ENCODE measurements at regions not wholly inside any gene's neighbourhood (a gene's known extent, or its start where the extent isn't known, plus 50 kb on each side); places are given as distances from the start of the nearest gene placed in this dataset.

- no peak for TF ChIP-seq CTCF (IDR thresholded peaks at IDR 0.05 in 2 of 3, conservative IDR thresholded peaks at IDR 0.05 in 1 of 3; ENCODE audit: borderline replicate concordance in 1 of 3, insufficient read depth in 1 of 3, low read depth in 2 of 3, low read length in 2 of 3)
- TF ChIP-seq SRF (IDR thresholded peaks at IDR 0.05; ENCODE audit: low read depth): no peak
Observed at GRCh38 chr16:8305201-8305600, 285.1 kb downstream of the TMEM114 start.

All from HCT116 (cell line).